ENCODE measurements at regions not wholly inside any gene's neighbourhood (a gene's known extent, or its start where the extent isn't known, plus 50 kb on each side); places are given as distances from the start of the nearest gene placed in this dataset.

- no peak overlapping the region for H3K4me3 ChIP-seq (ENCODE audit: low read depth, low read length)
- DNase-seq (ENCODE audit: low read depth) = no peak
Measured at GRCh38 chr12:92543359-92543758, 159.4 kb upstream of the PLEKHG7 start.

GRCh38 chr12:92541731-92542130 lies 161.1 kb upstream of the PLEKHG7 start:
- H3K4me3 ChIP-seq (ENCODE audit: low read depth, low read length) = no peak overlapping the region
- DNase-seq (ENCODE audit: low read depth) = no peak

DNA sequence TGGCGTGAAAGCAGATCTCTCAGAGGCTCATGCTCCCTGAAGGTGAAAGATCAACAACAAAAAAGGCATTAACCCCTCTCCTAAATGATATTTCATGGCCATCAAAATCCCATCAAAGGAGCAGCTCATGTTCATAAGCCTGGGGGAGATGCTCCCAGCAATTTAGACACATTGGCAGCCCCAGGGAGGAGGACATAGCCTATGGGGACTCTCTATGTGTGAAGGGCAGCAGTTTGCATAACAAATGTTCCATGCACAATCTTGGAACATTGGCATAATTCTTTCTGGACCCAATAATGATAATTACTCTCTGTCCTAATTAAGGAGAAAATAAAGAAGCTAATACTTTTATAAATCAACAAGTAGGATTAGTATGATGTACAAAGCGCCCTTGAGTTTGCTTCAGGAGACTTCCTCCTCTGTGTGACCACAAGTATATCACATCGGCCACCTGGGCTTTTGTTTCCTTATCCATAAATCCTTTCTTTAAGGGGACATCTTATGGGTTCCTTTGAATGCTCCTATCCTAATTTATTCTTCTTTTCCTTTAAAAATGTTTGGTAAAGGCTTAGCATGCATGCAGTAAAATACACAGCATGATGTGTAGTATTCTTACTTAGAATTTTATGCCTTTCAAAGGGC lies 161.9 kb upstream of the PLEKHG7 start:
- no peak for DNase-seq (ENCODE audit: low read depth)
- no peak overlapping the region for H3K4me3 ChIP-seq (ENCODE audit: low read depth, low read length)

DNA sequence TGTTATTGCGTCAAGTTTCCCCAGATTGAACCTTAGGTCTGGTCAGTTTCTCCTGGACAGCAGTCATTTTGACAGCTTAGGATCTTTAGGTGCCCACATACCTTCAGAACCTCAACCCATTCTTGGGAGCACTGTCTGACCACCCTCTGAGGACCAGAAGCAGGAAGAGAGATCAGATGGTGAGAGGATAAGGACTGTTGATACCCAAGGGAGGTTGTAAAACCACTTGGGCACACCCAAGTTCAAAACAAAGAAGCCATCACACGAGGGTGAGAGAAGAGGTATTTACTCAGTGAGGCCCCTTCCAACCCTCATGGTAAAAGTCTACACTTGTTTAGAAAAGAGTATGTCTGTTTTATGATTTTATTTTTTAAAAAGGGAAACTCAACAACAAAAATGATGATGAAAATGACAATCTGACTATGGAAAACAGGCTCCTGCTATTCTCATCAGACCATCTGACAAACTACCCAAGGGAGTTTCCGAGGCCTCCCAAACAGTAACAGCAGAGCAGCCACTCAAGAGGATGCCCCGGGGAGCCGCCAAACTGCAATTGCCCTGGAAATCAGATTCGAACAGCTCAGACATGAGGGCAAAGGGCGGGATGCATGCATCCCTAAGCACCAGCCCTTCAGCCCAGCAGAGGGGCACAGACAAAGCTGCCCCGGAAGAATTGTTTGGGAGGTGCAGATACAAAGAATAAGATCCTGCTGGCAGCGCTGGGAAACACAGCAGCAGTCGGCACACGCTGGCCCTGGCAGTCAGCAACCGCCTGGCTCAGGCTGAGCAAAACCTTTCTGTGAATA lies 162.6 kb upstream of the PLEKHG7 start:
- H3K4me3 ChIP-seq (ENCODE audit: low read depth, low read length) = no peak overlapping the region
- no peak for DNase-seq (ENCODE audit: low read depth)

DNA sequence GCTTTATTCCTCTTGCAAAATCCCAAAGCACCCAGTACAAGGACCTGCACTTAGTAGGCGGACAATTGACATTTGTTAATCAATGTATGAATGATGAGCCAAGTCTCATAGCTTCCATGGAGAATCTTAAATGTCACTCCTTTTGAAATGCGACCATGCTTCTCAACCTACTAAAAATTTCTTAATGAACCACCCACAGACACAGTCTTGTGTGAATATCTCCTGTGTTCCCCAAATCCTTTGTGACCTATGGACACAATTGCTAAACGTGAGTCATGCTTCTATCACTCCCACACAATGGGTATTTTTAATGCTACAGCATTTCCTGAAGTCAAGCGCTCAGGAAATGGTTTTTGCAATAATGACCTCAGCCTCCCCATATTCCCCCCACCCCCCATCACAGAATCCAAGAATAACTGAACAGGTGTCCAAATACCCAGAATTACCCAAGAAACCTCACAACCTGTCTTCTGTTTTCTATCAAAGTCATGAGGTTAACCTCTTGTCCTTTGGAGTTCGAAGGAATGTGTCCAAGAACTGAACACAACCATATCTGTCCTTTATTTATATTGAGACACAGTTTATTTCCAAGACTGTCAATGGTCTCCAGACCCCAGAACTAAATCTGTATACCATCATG lies 163.6 kb upstream of the PLEKHG7 start:
- peak; percentile 79 for DNase-seq (ENCODE audit: low read depth)
- no peak overlapping the region for H3K4me3 ChIP-seq (ENCODE audit: low read depth, low read length)

GRCh38 chr12:92537290-92537960 lies 165.4 kb upstream of the PLEKHG7 start:
- DNase-seq (ENCODE audit: low read depth) = no peak
- no peak overlapping the region for H3K4me3 ChIP-seq (ENCODE audit: low read depth, low read length)

DNA sequence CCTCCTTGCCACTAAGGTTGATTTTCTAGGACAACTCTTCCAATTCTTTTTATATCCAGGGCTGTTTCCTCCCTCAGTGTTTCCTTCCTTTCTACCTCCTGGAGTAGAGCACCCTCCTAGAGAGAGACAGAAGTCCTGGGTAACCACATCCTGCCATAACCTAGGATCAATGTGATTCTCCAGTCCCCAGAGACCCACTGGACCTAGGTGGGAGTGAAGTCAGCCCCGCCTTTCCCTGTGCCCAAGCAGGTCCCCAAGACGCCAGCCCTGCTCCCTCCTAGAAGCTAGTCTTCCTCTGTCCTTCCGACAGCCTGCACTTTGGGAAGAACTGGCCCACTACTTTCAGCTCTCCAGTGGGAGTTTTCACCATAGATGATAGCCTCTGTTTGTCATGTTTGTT lies 166.8 kb upstream of the PLEKHG7 start:
- no peak overlapping the region for H3K4me3 ChIP-seq (ENCODE audit: low read depth, low read length)
- DNase-seq (ENCODE audit: low read depth) = no peak

DNA sequence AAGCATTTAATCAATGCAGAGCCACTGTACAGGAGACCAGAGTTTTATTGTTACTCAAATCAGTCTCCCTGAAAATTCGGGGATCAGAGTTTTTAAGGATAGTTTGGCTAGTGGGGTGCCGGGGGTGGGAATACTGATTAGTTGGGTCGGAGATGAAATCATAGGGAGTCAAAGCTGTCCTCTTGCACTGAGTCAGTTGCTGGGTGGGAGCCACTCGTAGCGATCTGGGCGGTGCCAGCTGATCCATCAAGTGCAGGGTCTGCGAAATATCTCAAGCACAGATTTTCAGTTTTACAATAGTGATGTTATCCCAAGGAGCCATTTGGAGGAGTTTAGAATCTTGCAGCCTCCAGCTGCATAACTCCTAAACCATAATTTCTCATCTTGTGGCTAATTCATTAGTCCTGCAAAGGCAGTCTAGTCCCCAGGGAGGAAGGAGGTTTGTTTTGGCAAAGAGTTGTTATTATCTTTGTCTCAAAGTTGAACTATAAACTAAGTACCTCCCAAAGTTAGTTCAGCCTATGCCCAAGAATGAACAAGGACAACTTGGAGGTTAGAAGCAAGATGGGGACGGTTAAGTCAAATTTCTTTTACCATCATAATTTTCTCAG lies 169.4 kb upstream of the PLEKHG7 start:
- no peak overlapping the region for H3K4me3 ChIP-seq (ENCODE audit: low read depth, low read length)
- DNase-seq (ENCODE audit: low read depth) = peak; percentile 69

- no peak for DNase-seq (ENCODE audit: low read depth)
- no peak overlapping the region for H3K4me3 ChIP-seq (ENCODE audit: low read depth, low read length)
Measured at GRCh38 chr12:92530706-92531105, 172.1 kb upstream of the PLEKHG7 start.

GRCh38 chr12:92529944-92530343 lies 172.8 kb upstream of the PLEKHG7 start:
- H3K4me3 ChIP-seq (ENCODE audit: low read depth, low read length) = no peak overlapping the region
- DNase-seq (ENCODE audit: low read depth) = no peak

DNA sequence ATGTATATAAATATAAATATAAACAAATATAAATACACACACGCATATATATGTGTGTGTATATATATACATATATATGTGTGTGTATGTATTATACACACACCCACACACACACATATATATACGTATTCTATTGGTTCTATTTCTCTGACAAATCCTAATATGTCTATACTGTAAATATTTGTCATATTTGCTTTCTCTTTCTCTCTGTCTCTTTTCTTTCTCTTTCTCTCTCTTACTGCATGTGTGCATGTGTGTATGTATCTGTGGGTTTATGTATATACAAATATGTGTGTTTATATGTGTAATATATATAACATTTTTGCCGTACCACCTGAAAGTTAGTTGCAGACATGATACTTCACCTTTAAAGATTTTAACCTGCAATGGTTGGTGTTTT lies 174.2 kb upstream of the PLEKHG7 start:
- no peak overlapping the region for H3K4me3 ChIP-seq (ENCODE audit: low read depth, low read length)
- DNase-seq (ENCODE audit: low read depth) = no peak

DNA sequence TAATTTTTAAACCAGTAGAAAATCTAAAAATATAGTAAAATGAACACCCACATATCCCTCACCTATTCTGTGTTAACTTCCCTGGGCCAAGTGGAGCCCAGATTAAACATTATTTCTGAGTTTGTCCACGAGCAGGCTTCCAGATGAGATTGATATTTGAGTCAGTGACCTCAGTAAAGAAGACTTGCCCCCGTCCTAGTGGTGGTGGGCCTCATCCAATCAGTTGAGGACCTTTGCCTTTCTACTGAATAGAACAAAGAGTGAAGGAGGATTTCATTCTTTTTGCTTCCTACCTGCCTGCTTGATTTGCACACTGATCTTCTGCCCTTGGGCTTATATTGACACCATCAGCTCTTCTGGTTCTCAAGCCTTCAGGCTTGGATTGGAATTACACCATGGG lies 174.7 kb upstream of the PLEKHG7 start:
- H3K4me3 ChIP-seq (ENCODE audit: low read depth, low read length) = no peak overlapping the region
- DNase-seq (ENCODE audit: low read depth) = no peak

DNA sequence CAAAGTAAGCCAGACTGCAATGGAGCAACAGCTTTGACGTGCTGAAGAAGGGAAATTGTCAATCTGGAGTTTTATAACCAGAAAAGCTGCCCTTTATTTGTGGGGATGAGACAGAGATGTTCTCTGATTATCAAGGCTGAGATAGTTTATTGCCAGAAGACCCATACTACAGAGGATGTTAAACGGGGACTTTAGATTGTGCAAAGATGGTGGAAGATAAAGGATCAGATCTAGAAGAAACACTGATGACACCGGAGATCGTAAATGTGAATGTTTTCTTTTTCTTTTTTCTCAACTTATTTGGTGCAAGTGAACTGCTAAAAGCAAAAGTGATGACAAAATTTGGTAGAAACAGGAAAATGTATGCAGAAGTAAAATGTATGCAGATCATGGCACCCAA lies 178.3 kb upstream of the PLEKHG7 start:
- DNase-seq (ENCODE audit: low read depth) = no peak
- no peak overlapping the region for H3K4me3 ChIP-seq (ENCODE audit: low read depth, low read length)

DNA sequence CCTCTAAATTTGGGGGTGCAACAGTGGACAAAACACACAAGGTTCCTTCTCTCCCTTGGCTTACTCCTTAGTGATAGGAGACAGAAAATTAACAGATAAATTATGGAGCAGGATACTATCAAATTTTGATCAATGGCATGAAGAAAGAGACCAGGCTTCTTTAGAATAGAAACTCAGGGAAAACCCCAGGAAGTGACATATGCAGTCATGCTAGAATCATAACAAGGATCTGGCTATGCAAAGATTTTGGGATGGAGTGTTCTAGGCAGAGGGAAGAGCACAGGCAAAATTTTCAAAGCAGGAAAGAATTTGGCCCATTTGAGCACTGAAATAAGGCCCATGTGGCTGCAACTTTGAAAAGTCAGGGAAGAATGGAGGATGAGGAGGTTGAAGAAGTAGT lies 182.3 kb upstream of the PLEKHG7 start:
- no peak overlapping the region for H3K4me3 ChIP-seq (ENCODE audit: low read depth, low read length)
- no peak for DNase-seq (ENCODE audit: low read depth)

DNA sequence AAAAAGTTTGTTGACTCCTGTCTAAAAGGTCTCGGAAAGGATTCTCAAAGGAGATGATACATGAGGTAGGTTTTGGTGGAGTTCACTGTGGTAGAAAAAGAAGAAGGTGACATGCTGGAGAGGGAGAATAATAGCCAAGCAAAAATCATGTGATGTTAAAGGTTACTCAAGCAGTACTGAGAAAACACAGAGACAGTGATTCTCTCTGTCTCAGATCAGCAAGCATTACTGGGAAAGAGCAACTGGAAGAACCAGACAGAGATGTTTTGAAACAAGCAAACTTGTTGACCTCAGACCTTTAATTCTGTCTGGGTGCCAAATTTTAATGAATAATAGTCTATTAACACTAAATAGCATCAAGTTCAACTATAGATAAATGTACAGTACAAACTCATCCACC lies 183.5 kb upstream of the PLEKHG7 start:
- H3K4me3 ChIP-seq (ENCODE audit: low read depth, low read length) = no peak overlapping the region
- no peak for DNase-seq (ENCODE audit: low read depth)

- DNase-seq (ENCODE audit: low read depth) = no peak
- no peak overlapping the region for H3K4me3 ChIP-seq (ENCODE audit: low read depth, low read length)
Measured at GRCh38 chr12:92518071-92518470, 184.7 kb upstream of the PLEKHG7 start.

- no peak for DNase-seq (ENCODE audit: low read depth)
- no peak overlapping the region for H3K4me3 ChIP-seq (ENCODE audit: low read depth, low read length)
Measured at GRCh38 chr12:92516277-92516600, 186.6 kb upstream of the PLEKHG7 start.

DNA sequence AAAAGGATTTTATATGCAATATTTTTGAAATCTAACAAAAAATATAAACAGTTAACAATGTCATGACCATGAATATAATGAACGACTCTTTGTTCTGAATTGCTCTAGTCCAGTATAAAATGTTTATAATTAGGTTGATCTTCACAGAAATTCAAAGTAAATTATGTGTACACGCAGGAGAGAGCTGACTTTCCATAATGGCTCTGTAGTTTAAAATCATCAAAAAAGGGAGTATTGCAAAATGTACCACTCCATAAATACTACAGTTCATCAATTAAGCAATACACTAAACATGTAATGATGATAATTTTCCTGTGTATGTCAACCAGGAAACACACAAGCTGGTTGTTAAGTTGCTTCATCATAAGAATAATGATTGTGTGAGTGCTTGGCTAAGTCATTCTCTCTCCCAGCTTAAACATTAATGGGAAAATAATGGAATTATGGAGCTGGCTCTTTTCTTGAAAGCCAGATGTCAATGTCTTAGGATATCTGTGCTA lies 189.5 kb upstream of the PLEKHG7 start:
- no peak overlapping the region for H3K4me3 ChIP-seq (ENCODE audit: low read depth, low read length)
- no peak for DNase-seq (ENCODE audit: low read depth)

- no peak overlapping the region for H3K4me3 ChIP-seq (ENCODE audit: low read depth, low read length)
- DNase-seq (ENCODE audit: low read depth) = no peak
Measured at GRCh38 chr12:92511786-92512185, 191.0 kb upstream of the PLEKHG7 start.
